Eye (tissue), 1 donor: ENCODE measurements at regions not wholly inside any gene's neighbourhood (a gene's known extent, or its start where the extent isn't known, plus 50 kb on each side); places are given as distances from the start of the nearest gene placed in this dataset.
"Not testable (repeated sequence)": the region's sequence is repeated elsewhere in the genome, so short reads cannot be mapped to it uniquely, and the experiment has no call there.

Source experiments
- DNase-seq: peaks from one replicate; pipeline ENCODE4 v3.0.0-alpha.2; 2015

GRCh38 chr3:130800829-130801228 is 54.2 kb upstream of the PIK3R4 start:
- no peak for DNase-seq

- DNase-seq: no peak
Measured at GRCh38 chr3:130801473-130801872, 54.8 kb upstream of the PIK3R4 start.

GRCh38 chr3:130811557-130811956 is 64.9 kb upstream of the PIK3R4 start:
- DNase-seq: no peak

GRCh38 chr3:130814691-130815472 is 68.3 kb upstream of the PIK3R4 start:
- DNase-seq: no peak

- DNase-seq: no peak
Measured at GRCh38 chr3:130816561-130817445, 70.2 kb upstream of the PIK3R4 start.

- DNase-seq: not testable (repeated sequence)
Measured at GRCh38 chr3:130818066-130818465, 71.4 kb upstream of the PIK3R4 start.

GRCh38 chr3:130820976-130821375 is 72.9 kb upstream of the ATP2C1 start:
- no peak for DNase-seq

- no peak for DNase-seq
Measured at GRCh38 chr3:130821806-130822205, 72.1 kb upstream of the ATP2C1 start.

GRCh38 chr3:130823241-130823884 is 70.5 kb upstream of the ATP2C1 start:
- no peak for DNase-seq

GRCh38 chr3:130823996-130824395 is 69.9 kb upstream of the ATP2C1 start:
- no peak for DNase-seq

GRCh38 chr3:130825762-130826299 is 68.1 kb upstream of the ATP2C1 start:
- DNase-seq: peak; percentile 38

- DNase-seq: no peak
Measured at GRCh38 chr3:130826516-130827182, 67.2 kb upstream of the ATP2C1 start.

- DNase-seq: peak; percentile 28
Measured at GRCh38 chr3:130827486-130827885, 66.4 kb upstream of the ATP2C1 start.

GRCh38 chr3:130828948-130829947 is 64.6 kb upstream of the ATP2C1 start:
- no peak for DNase-seq

- DNase-seq: no peak
Measured at GRCh38 chr3:130831719-130832400, 62.0 kb upstream of the ATP2C1 start.

- not testable (repeated sequence) for DNase-seq
Measured at GRCh38 chr3:130832401-130832746, 61.5 kb upstream of the ATP2C1 start.

- no peak for DNase-seq
Measured at GRCh38 chr3:130834476-130834875, 59.4 kb upstream of the ATP2C1 start.

- no peak for DNase-seq
Measured at GRCh38 chr3:130835483-130835882, 58.4 kb upstream of the ATP2C1 start.

GRCh38 chr3:130838898-130839600 is 54.8 kb upstream of the ATP2C1 start:
- no peak for DNase-seq

- DNase-seq: peak; percentile 62
Measured at GRCh38 chr3:130839813-130840212, 54.1 kb upstream of the ATP2C1 start.
